ENCODE measurements at regions not wholly inside any gene's neighbourhood (a gene's known extent, or its start where the extent isn't known, plus 50 kb on each side); places are given as distances from the start of the nearest gene placed in this dataset.

- ATAC-seq = no peak
- DNase-seq = no peak
- no peaks in the 10 kb centered on the region for H3K9me3 Mint-ChIP-seq
- peaks cover 9% of the 10 kb centered on the region for H3K27me3 Mint-ChIP-seq
- no peak overlapping the region for H3K27ac Mint-ChIP-seq
- H3K4me3 Mint-ChIP-seq = no peak overlapping the region
- H3K36me3 Mint-ChIP-seq (ENCODE audit: low read depth) = no peaks in the 10 kb centered on the region
- no peaks in the 10 kb centered on the region for H3K4me1 Mint-ChIP-seq
These were observed 90.6 kb upstream of the TSC22D2 start for GRCh38 chr3:150317469-150317868.

- no peak overlapping the region for H3K27ac Mint-ChIP-seq
- H3K27me3 Mint-ChIP-seq = peaks cover 16% of the 10 kb centered on the region
- no peaks in the 10 kb centered on the region for H3K9me3 Mint-ChIP-seq
- no peak for ATAC-seq
- no peak for DNase-seq
- no peaks in the 10 kb centered on the region for H3K4me1 Mint-ChIP-seq
- no peaks in the 10 kb centered on the region for H3K36me3 Mint-ChIP-seq (ENCODE audit: low read depth)
- no peak overlapping the region for H3K4me3 Mint-ChIP-seq
These were observed 92.4 kb upstream of the TSC22D2 start for GRCh38 chr3:150315721-150316120.

- Mint-ChIP-seq H3K4me1 (peaks cover under 1% of the 10 kb centered on the region), H3K27me3 (peaks cover 22% of the 10 kb centered on the region), H3K9me3 (no peaks in the 10 kb centered on the region), H3K4me3 (no peak overlapping the region), H3K27ac (no peak overlapping the region), H3K36me3 (ENCODE audit: low read depth) (no peaks in the 10 kb centered on the region)
- DNase-seq (no peak), ATAC-seq (no peak)
These were observed 93.7 kb upstream of the TSC22D2 start for GRCh38 chr3:150314248-150315004.

- H3K36me3 Mint-ChIP-seq (ENCODE audit: low read depth) = no peaks in the 10 kb centered on the region
- no peaks in the 10 kb centered on the region for H3K9me3 Mint-ChIP-seq
- H3K4me3 Mint-ChIP-seq = no peak overlapping the region
- no peak overlapping the region for H3K27ac Mint-ChIP-seq
- peaks cover 1% of the 10 kb centered on the region for H3K4me1 Mint-ChIP-seq
- no peak for DNase-seq
- ATAC-seq = no peak
- H3K27me3 Mint-ChIP-seq = peaks cover 25% of the 10 kb centered on the region
These were observed 96.0 kb upstream of the TSC22D2 start for GRCh38 chr3:150312018-150312657.

- Mint-ChIP-seq H3K4me1 (peaks cover 1% of the 10 kb centered on the region), H3K27me3 (peaks cover 24% of the 10 kb centered on the region), H3K36me3 (ENCODE audit: low read depth) (no peaks in the 10 kb centered on the region), H3K27ac (no peak overlapping the region), H3K9me3 (no peaks in the 10 kb centered on the region), H3K4me3 (no peak overlapping the region)
- DNase-seq (no peak), ATAC-seq (no peak)
These were observed 96.9 kb upstream of the TSC22D2 start for GRCh38 chr3:150311156-150311555.

GRCh38 chr3:150309557-150309956 lies 98.5 kb upstream of the TSC22D2 start:
- Mint-ChIP-seq H3K27ac (no peak overlapping the region), H3K4me3 (no peak overlapping the region), H3K4me1 (peaks cover 1% of the 10 kb centered on the region), H3K9me3 (no peaks in the 10 kb centered on the region), H3K27me3 (peaks cover 35% of the 10 kb centered on the region), H3K36me3 (ENCODE audit: low read depth) (no peaks in the 10 kb centered on the region)
- DNase-seq (no peak), ATAC-seq (no peak)

- Mint-ChIP-seq H3K9me3 (no peaks in the 10 kb centered on the region), H3K4me1 (peaks cover 1% of the 10 kb centered on the region), H3K36me3 (ENCODE audit: low read depth) (no peaks in the 10 kb centered on the region), H3K4me3 (no peak overlapping the region), H3K27me3 (peaks cover 36% of the 10 kb centered on the region), H3K27ac (no peak overlapping the region)
- no peak for DNase-seq
- no peak for ATAC-seq
These were observed 98.9 kb upstream of the TSC22D2 start for GRCh38 chr3:150309257-150309542.

GRCh38 chr3:150308481-150309256 lies 99.4 kb upstream of the TSC22D2 start:
- H3K27ac Mint-ChIP-seq = no peak overlapping the region
- no peak overlapping the region for H3K4me3 Mint-ChIP-seq
- peaks cover 1% of the 10 kb centered on the region for H3K4me1 Mint-ChIP-seq
- ATAC-seq (no peak), DNase-seq (no peak)
- H3K27me3 Mint-ChIP-seq = peaks cover 38% of the 10 kb centered on the region
- no peaks in the 10 kb centered on the region for H3K36me3 Mint-ChIP-seq (ENCODE audit: low read depth)
- no peaks in the 10 kb centered on the region for H3K9me3 Mint-ChIP-seq

GRCh38 chr3:150308037-150308319 lies 100.1 kb upstream of the TSC22D2 start:
- peaks cover 1% of the 10 kb centered on the region for H3K4me1 Mint-ChIP-seq
- no peak overlapping the region for H3K4me3 Mint-ChIP-seq
- peaks cover 37% of the 10 kb centered on the region for H3K27me3 Mint-ChIP-seq
- H3K27ac Mint-ChIP-seq = no peak overlapping the region
- H3K36me3 Mint-ChIP-seq (ENCODE audit: low read depth) = no peaks in the 10 kb centered on the region
- no peaks in the 10 kb centered on the region for H3K9me3 Mint-ChIP-seq
- no peak for DNase-seq
- no peak for ATAC-seq

- peaks cover 39% of the 10 kb centered on the region for H3K27me3 Mint-ChIP-seq
- no peaks in the 10 kb centered on the region for H3K9me3 Mint-ChIP-seq
- ATAC-seq (no peak), DNase-seq (no peak)
- no peak overlapping the region for H3K4me3 Mint-ChIP-seq
- no peak overlapping the region for H3K27ac Mint-ChIP-seq
- peaks cover 1% of the 10 kb centered on the region for H3K4me1 Mint-ChIP-seq
- H3K36me3 Mint-ChIP-seq (ENCODE audit: low read depth) = no peaks in the 10 kb centered on the region
These were observed 100.6 kb upstream of the TSC22D2 start for GRCh38 chr3:150307311-150308036.

- ATAC-seq (no peak), DNase-seq (no peak)
- H3K27me3 Mint-ChIP-seq = peaks cover 42% of the 10 kb centered on the region
- no peak overlapping the region for H3K4me3 Mint-ChIP-seq
- H3K4me1 Mint-ChIP-seq = peaks cover 1% of the 10 kb centered on the region
- no peaks in the 10 kb centered on the region for H3K36me3 Mint-ChIP-seq (ENCODE audit: low read depth)
- no peak overlapping the region for H3K27ac Mint-ChIP-seq
- H3K9me3 Mint-ChIP-seq = no peaks in the 10 kb centered on the region
These were observed 101.2 kb upstream of the TSC22D2 start for GRCh38 chr3:150306906-150307305.

GRCh38 chr3:150306083-150306482 lies 102.0 kb upstream of the TSC22D2 start:
- Mint-ChIP-seq H3K36me3 (ENCODE audit: low read depth) (no peaks in the 10 kb centered on the region), H3K9me3 (no peaks in the 10 kb centered on the region), H3K4me1 (peaks cover 1% of the 10 kb centered on the region), H3K27me3 (peaks cover 40% of the 10 kb centered on the region), H3K4me3 (no peak overlapping the region), H3K27ac (no peak overlapping the region)
- ATAC-seq = no peak
- DNase-seq = no peak

GRCh38 chr3:150303768-150304167 lies 104.3 kb upstream of the TSC22D2 start:
- no peaks in the 10 kb centered on the region for H3K4me1 Mint-ChIP-seq
- DNase-seq (no peak), ATAC-seq (peak; percentile 65)
- H3K36me3 Mint-ChIP-seq (ENCODE audit: low read depth) = no peaks in the 10 kb centered on the region
- H3K27me3 Mint-ChIP-seq = peaks cover 39% of the 10 kb centered on the region
- no peaks in the 10 kb centered on the region for H3K9me3 Mint-ChIP-seq
- no peak overlapping the region for H3K4me3 Mint-ChIP-seq
- H3K27ac Mint-ChIP-seq = no peak overlapping the region

- H3K4me3 Mint-ChIP-seq = no peak overlapping the region
- no peaks in the 10 kb centered on the region for H3K36me3 Mint-ChIP-seq (ENCODE audit: low read depth)
- ATAC-seq (no peak), DNase-seq (no peak)
- no peak overlapping the region for H3K27ac Mint-ChIP-seq
- peaks cover 34% of the 10 kb centered on the region for H3K27me3 Mint-ChIP-seq
- no peaks in the 10 kb centered on the region for H3K4me1 Mint-ChIP-seq
- H3K9me3 Mint-ChIP-seq = no peaks in the 10 kb centered on the region
These were observed 105.9 kb upstream of the TSC22D2 start for GRCh38 chr3:150302246-150302645.
